Right lobe of liver (tissue), 4 donors: ENCODE measurements at regions not wholly inside any gene's neighbourhood (a gene's known extent, or its start where the extent isn't known, plus 50 kb on each side); places are given as distances from the start of the nearest gene placed in this dataset.

Source experiments
- POLR2A ChIP-seq: fragments of 450-650 bp; IDR thresholded peaks from one replicate; pipeline ENCODE4 v1.6.1; 2017; ENCODE audit warnings: antibody characterized with exemption, mild to moderate bottlenecking
- TF ChIP-seq, protein P1 (sequence below), 4 donors: fragments of 200-600 bp in 3 of 4; fragments of 450-650 bp in 1 of 4; IDR thresholded peaks; one replicate each; pipeline versions ENCODE4 v1.5.1 to v1.8.0; 2016 to 2022; ENCODE audit warnings: antibody characterized with exemption in 4 of 4, mild to moderate bottlenecking in 2 of 4
- donor health status: DM: no; HTN: no; CAD: no.
- donor health status: DM: no; HTN: no; CAD: no.
- donor health status: DM: no; HTN: yes; CAD: no.

DNA sequence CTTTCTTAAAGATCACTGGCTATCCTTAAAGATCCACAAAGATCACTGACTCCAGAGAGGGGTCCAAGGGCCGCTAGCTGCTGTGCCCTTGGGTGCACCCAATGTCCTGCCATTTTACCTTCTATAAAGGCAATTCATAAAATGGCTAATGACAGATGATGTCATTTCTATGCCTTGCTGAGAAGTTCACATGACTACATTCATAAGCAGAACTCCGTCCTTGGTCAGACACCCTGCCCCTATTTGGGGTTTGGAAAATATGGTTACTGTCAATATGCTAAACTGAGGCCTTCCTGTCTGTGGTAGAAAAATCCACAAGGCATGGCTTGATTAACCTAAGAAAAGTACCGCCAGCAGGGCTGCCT, 60.9 kb upstream of the BMAL1 start:
- TF ChIP-seq, protein P1, sequence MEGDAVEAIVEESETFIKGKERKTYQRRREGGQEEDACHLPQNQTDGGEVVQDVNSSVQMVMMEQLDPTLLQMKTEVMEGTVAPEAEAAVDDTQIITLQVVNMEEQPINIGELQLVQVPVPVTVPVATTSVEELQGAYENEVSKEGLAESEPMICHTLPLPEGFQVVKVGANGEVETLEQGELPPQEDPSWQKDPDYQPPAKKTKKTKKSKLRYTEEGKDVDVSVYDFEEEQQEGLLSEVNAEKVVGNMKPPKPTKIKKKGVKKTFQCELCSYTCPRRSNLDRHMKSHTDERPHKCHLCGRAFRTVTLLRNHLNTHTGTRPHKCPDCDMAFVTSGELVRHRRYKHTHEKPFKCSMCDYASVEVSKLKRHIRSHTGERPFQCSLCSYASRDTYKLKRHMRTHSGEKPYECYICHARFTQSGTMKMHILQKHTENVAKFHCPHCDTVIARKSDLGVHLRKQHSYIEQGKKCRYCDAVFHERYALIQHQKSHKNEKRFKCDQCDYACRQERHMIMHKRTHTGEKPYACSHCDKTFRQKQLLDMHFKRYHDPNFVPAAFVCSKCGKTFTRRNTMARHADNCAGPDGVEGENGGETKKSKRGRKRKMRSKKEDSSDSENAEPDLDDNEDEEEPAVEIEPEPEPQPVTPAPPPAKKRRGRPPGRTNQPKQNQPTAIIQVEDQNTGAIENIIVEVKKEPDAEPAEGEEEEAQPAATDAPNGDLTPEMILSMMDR (IDR thresholded peaks at IDR 0.05): no peak
- no peak for TF ChIP-seq POLR2A
